Endothelial cell of umbilical vein (primary cell): ENCODE measurements at regions not wholly inside any gene's neighbourhood (a gene's known extent, or its start where the extent isn't known, plus 50 kb on each side); places are given as distances from the start of the nearest gene placed in this dataset.

Source experiments
- BruUV-seq: library from RNA; stranded (reverse); fragments of 400-500 nt; replicated peaks from 2 replicates; lab custom pipeline; 2021; lab: Mats Ljungman, UMichigan
- CTCF ChIA-PET: fragments of 300-600, 350-600 bp; sonication (Branson Sonifier 250); formaldehyde crosslinking; loops from one replicate; lab custom pipeline; 2021; ENCODE audit warnings: antibody characterized with exemption, inconsistent platforms; lab: Charles Lee
- POLR2A ChIA-PET: fragments of 300-600, 350-600 bp; sonication (Branson Sonifier 250); formaldehyde crosslinking; loops from one replicate; lab custom pipeline; 2021; ENCODE audit warnings: antibody characterized with exemption, inconsistent platforms; lab: Charles Lee
- DNase-seq: peaks from one replicate; pipeline ENCODE4 v3.0.0-alpha.2; 2011; ENCODE audit warnings: low read depth, low spot score
- FAIRE-seq: peaks from 2 replicates; lab custom pipeline; 2011; peaks lifted over from hg19 to GRCh38; lab: Jason Lieb, UNC
- H2AFZ ChIP-seq: 2 replicates; pipeline ENCODE4 v1.6.0; 2012; ENCODE audit warnings: low read depth, low read length, control low read depth, inconsistent platforms
- H3K27ac ChIP-seq: 2 replicates; pipeline ENCODE4 v1.5.1; 2011; ENCODE audit warnings: low read depth, mild to moderate bottlenecking, control low read depth, low read length, moderate library complexity; ENCODE audit not compliant: insufficient read depth
- H3K27me3 ChIP-seq, 2 experiments: 2 replicates each; pipeline versions ENCODE4 v1.6.0 to v1.6.1; 2011; ENCODE audit warnings: low read length in 2 of 2, mixed read lengths in 1 of 2; ENCODE audit not compliant: control insufficient read depth in 2 of 2, insufficient read depth in 2 of 2
- H3K36me3 ChIP-seq, 2 experiments: 2 replicates in 1 of 2; 3 replicates in 1 of 2; pipeline ENCODE4 v1.5.1; 2011; ENCODE audit warnings: low read length in 2 of 2, mild to moderate bottlenecking in 1 of 2, moderate library complexity in 1 of 2; ENCODE audit not compliant: control insufficient read depth in 2 of 2, insufficient read depth in 2 of 2; ENCODE audit errors: extremely low read depth in 1 of 2
- H3K4me1 ChIP-seq: 3 replicates; pipeline ENCODE4 v1.5.1; 2011; ENCODE audit warnings: mild to moderate bottlenecking, low read length; ENCODE audit not compliant: control insufficient read depth, insufficient read depth; ENCODE audit errors: extremely low read depth
- H3K4me2 ChIP-seq: 2 replicates; pipeline ENCODE4 v1.6.1; 2011; ENCODE audit warnings: low read length, control low read depth, mixed read lengths; ENCODE audit not compliant: insufficient read depth
- H3K4me3 ChIP-seq, 3 experiments: fragments of 200-600 bp in 1 of 3; sonication (generic), shearing (Covaris generic) in 1 of 3; replicated peaks in 1 of 3; 2 replicates each; pipeline ENCODE4 v1.5.1; 2011 to 2016; ENCODE audit warnings: control low read depth in 3 of 3, low read length in 3 of 3, mild to moderate bottlenecking in 2 of 3, inconsistent platforms in 1 of 3, low read depth in 1 of 3, moderate library complexity in 1 of 3; ENCODE audit not compliant: insufficient read depth in 1 of 3
- H3K79me2 ChIP-seq: 2 replicates; pipeline ENCODE4 v1.6.0; 2012; ENCODE audit warnings: low read length, inconsistent platforms; ENCODE audit not compliant: control insufficient read depth, insufficient read depth
- H3K9ac ChIP-seq: replicated peaks from 2 replicates; pipeline ENCODE3; 2011; ENCODE audit warnings: low read length, control low read depth; ENCODE audit not compliant: insufficient read depth; ENCODE audit errors: extremely low read depth
- H3K9me1 ChIP-seq: replicated peaks from 3 replicates; pipeline ENCODE4 v1.6.0; 2011; ENCODE audit warnings: mild to moderate bottlenecking, low read length; ENCODE audit not compliant: control insufficient read depth, insufficient read depth; ENCODE audit errors: extremely low read depth
- H3K9me3 ChIP-seq: replicated peaks from 2 replicates; pipeline ENCODE4 v1.5.1; 2012; ENCODE audit warnings: low read length, inconsistent platforms; ENCODE audit not compliant: control insufficient read depth, insufficient read depth
- H4K20me1 ChIP-seq: replicated peaks from 2 replicates; pipeline ENCODE3; 2011; ENCODE audit warnings: mild to moderate bottlenecking, low read length; ENCODE audit not compliant: control insufficient read depth, insufficient read depth; ENCODE audit errors: extremely low read depth
- EZH2 ChIP-seq: IDR thresholded peaks from 2 replicates; pipeline ENCODE4 v1.6.1; 2012; ENCODE audit warnings: borderline replicate concordance, low read depth, mild to moderate bottlenecking, moderate library complexity, low read length, inconsistent platforms; ENCODE audit not compliant: severe bottlenecking
- FOS ChIP-seq: IDR thresholded peaks from 2 replicates; pipeline ENCODE4 v1.6.1; 2011; ENCODE audit warnings: mild to moderate bottlenecking, low read length, moderate library complexity, borderline replicate concordance; ENCODE audit not compliant: insufficient read depth
- GATA2 ChIP-seq: IDR thresholded peaks from 2 replicates; pipeline ENCODE4 v1.7.0; 2011; ENCODE audit warnings: low read depth, mild to moderate bottlenecking, moderate library complexity, mixed read lengths, low read length; ENCODE audit not compliant: insufficient read length, insufficient read depth
- POLR2A ChIP-seq: IDR thresholded peaks from 2 replicates; pipeline ENCODE4 v1.6.1; 2012; ENCODE audit warnings: low read depth, mild to moderate bottlenecking, control low read depth, low read length
- dilution Hi-C: fragments of 300-500 bp; cut with MboI; formaldehyde crosslinking; loops from one replicate; pipeline ENCODE4 v1.15.0; 2019; ENCODE audit warnings: low sequenced_read_pairs; ENCODE audit not compliant: extremely low pct_ligation_motif_present
- intact Hi-C: fragments of 100-400 bp; cut with micrococcal nuclease; formaldehyde crosslinking; loops from one replicate; pipeline ENCODE4 v1.10.0; 2022
- TF ChIP-seq, protein P1 (sequence below), 2 donors: IDR thresholded peaks; 1 replicate in 1 of 2; 2 replicates in 1 of 2; pipeline ENCODE4 v1.5.1; 2011; ENCODE audit warnings: low read length in 2 of 2, mild to moderate bottlenecking in 2 of 2, moderate library complexity in 2 of 2, control low read depth in 1 of 2, inconsistent platforms in 1 of 2, low read depth in 1 of 2; ENCODE audit not compliant: insufficient read depth in 1 of 2; ENCODE audit errors: extremely low read depth in 1 of 2
- TF ChIP-seq, protein P2 (sequence below): IDR thresholded peaks from 2 replicates; pipeline ENCODE4 v1.6.1; 2011; ENCODE audit not compliant: insufficient read depth, insufficient read length

DNA sequence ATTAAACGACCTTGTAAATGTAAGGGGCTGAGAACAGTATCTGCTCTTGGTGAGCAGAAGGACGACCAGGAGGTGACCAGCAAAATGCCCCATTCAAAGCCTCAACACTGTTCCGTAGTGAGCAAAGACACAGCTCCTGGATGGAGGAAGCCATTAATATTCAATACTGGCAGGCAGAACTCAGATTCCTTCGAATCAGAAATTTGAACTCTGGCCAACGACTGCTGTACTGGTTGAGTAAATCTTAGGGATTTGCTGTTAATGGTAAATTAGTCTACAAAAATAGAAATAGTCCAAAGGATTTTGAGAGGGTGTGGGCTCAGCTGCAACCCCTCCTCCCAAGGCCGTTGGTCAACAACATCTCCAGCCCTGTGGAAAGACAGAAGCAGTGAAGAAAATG lies 130.5 kb upstream of the PFKP start:
- no peak for FAIRE-seq
- POLR2A ChIA-PET = no interaction called here
- no peak overlapping the region for H3K4me2 ChIP-seq
- TF ChIP-seq GATA2 (no peak), FOS (no peak), EZH2 (no peak), POLR2A (no peak)
- TF ChIP-seq, protein P1, sequence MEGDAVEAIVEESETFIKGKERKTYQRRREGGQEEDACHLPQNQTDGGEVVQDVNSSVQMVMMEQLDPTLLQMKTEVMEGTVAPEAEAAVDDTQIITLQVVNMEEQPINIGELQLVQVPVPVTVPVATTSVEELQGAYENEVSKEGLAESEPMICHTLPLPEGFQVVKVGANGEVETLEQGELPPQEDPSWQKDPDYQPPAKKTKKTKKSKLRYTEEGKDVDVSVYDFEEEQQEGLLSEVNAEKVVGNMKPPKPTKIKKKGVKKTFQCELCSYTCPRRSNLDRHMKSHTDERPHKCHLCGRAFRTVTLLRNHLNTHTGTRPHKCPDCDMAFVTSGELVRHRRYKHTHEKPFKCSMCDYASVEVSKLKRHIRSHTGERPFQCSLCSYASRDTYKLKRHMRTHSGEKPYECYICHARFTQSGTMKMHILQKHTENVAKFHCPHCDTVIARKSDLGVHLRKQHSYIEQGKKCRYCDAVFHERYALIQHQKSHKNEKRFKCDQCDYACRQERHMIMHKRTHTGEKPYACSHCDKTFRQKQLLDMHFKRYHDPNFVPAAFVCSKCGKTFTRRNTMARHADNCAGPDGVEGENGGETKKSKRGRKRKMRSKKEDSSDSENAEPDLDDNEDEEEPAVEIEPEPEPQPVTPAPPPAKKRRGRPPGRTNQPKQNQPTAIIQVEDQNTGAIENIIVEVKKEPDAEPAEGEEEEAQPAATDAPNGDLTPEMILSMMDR (IDR thresholded peaks at IDR 0.05; ENCODE audit: extremely low read depth in 1 of 2, insufficient read depth in 1 of 2, low read depth in 1 of 2, low read length in 2 of 2) = no peak
- TF ChIP-seq, protein P2, sequence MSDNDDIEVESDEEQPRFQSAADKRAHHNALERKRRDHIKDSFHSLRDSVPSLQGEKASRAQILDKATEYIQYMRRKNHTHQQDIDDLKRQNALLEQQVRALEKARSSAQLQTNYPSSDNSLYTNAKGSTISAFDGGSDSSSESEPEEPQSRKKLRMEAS = no peak
- no peaks in the 10 kb centered on the region for H3K9me3 ChIP-seq
- CTCF ChIA-PET = interaction anchor here (0.8 to 2.5 kb wide), 5 partner anchors 9 to 107 kb away, joined by 4 to 14 read pairs (median 5); no protein-coding TSS in a partner anchor
- intact Hi-C loops (no loop called here), dilution Hi-C loops (no loop called here)
- no peaks in the 10 kb centered on the region for H3K4me1 ChIP-seq
- no peak overlapping the region for H2AFZ ChIP-seq
- H3K9me1 ChIP-seq = no peaks in the 10 kb centered on the region
- H3K4me3 ChIP-seq = no peak overlapping the region
- H4K20me1 ChIP-seq = no peaks in the 10 kb centered on the region
- no peak overlapping the region for H3K27ac ChIP-seq
- no peak overlapping the region for H3K9ac ChIP-seq
- no peaks in the 10 kb centered on the region for H3K36me3 ChIP-seq
- H3K79me2 ChIP-seq = no peaks in the 10 kb centered on the region
- H3K27me3 ChIP-seq = peaks cover 13 to 14% of the 10 kb centered on the region in 2 experiments
- no TSS peak for BruUV-seq
- DNase-seq = no peak
